Jurkat, Clone E6-1 (cell line): ENCODE measurements at regions not wholly inside any gene's neighbourhood (a gene's known extent, or its start where the extent isn't known, plus 50 kb on each side); places are given as distances from the start of the nearest gene placed in this dataset.
A peak's percentile ranks its signal among the peaks of the same experiment; 100 is the strongest.
"Not testable (repeated sequence)": the region's sequence is repeated elsewhere in the genome, so short reads cannot be mapped to it uniquely, and the experiment has no call there.

ENCODE experiments used
- DNase-seq: peaks from one replicate; pipeline ENCODE4 v3.0.0-alpha.2; 2011; ENCODE audit warnings: low read depth, low spot score
- H3K4me3 ChIP-seq: 2 replicates; pipeline ENCODE4 v1.5.1; 2011; ENCODE audit warnings: mild to moderate bottlenecking, low read length, control low read depth, moderate library complexity

DNA sequence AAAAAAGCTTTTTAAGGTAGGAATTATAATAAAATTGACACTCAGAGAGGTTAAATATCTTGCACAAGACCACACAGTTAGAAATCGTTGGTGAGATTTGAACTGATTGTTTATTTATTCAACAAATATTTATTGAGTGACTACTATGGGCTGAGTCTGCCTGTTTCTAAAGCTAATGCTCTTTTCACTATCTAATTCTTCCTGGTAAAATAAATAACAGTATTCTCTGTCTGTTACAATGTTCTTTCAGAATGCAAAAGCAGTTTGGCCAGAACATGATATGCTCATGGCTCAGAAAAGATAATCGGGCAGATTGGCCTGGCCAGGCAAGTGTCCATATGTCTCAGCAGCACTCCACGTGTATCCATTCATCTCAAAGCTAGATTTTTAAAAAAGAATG, 82.0 kb downstream of the BTG1 start:
- no peak for DNase-seq
- H3K4me3 ChIP-seq, result no peak overlapping the region

DNA sequence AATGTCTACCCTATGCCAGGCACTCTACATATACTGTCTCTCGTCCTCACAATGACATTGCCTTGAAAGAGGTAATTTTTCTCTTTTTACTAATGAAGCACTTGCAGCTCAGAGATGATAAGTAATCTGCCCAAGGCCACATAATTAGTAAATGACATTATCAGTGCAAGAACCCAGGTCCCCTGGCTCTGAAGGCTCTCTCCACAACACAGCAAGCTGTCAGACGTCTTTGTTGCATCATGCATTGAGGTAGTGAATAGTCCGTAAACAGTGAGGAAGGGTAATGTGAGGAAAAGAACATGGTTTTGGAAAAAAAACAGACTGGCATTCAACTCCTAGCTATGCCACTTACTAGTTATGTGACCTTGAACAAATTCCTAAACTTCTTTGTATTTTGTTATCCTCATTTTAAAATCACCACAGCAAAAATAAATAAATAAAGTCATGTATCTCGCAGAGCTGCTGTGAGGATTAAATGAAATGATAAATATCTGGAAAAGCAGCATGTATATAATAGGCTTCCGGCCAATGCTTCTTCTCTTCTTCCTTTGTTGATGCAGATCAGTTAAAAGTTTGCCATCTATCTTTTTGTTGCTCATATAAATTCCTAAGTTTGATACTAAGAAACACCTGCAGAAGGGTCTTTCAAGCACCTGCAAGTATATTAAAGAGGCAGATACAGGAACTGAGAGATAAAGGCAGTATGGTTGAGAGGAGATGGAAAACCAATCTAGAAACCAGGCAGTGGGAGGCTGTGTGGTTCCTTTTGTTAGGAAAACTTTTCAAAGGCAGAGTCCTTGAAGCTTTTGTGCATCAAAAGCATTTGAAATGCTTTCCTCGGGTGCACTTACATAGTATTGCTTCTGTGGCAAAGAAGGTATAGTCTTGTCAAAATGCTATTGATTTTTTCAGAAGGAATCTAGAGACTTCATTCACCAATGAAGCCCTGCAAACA, 82.8 kb downstream of the BTG1 start:
- H3K4me3 ChIP-seq, result no peak overlapping the region

DNA sequence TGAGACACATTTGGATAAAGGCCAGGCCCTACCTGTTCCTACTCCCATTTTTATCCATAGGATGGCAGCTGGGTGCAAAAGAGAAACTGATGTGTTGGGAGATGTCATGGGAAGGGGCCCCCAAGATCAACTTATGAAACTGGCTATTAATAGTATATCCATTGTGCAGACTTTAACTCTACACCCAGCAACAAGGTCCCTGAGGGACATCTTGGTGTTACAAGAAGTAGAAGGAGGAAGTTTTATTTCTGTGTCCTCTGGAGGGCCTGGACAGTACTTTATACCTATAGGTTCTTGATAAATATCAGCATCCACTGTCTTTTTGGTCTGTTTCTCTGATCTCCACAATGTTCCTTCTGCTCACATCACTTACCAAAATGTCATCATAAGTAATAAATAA, 84.6 kb downstream of the BTG1 start:
- no peak for DNase-seq
- no peak overlapping the region for H3K4me3 ChIP-seq

More for the DNA sequence above, 82.8 kb downstream of the BTG1 start:
- no peak for DNase-seq

DNA sequence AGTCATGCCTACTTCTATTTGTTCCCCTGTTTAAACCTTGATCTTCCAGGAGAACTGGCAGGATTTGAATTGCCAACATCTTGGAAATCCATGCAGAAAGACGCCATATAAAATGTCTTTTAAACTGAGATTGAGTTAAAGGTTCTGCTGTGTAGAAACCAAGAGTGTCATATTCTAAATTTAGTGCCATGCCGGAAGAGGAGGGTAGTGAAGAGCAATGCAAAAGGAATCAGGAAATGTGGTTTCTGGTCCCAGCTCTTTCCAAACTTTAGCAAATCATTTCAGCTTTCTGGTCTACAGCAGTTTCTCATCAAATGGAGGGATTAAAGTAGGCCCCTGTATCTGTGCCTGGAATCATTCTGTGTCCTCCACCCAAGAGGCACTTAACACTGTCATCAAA, 85.7 kb downstream of the BTG1 start:
- H3K4me3 ChIP-seq, result no peak overlapping the region
- no peak for DNase-seq

DNA sequence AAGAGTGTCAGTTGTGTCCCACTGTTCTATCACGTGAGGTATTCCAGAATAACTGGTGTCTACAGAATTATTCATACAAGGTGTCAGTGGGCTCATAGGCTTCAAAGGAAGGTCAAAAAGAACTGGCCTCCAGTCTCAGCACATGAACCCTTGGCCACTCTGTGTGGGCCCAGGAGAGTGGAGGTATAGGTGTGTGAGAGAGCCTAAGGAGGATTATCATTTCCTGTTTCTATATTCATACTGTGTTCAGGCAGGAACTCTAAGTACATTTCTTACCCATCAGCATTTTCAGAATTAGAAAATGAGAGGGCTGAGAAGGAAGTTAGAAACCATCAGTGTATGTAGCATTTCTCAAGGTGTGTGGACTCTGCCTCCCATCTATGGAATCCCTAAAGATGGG, 87.0 kb downstream of the BTG1 start:
- no peak overlapping the region for H3K4me3 ChIP-seq
- no peak for DNase-seq

DNA sequence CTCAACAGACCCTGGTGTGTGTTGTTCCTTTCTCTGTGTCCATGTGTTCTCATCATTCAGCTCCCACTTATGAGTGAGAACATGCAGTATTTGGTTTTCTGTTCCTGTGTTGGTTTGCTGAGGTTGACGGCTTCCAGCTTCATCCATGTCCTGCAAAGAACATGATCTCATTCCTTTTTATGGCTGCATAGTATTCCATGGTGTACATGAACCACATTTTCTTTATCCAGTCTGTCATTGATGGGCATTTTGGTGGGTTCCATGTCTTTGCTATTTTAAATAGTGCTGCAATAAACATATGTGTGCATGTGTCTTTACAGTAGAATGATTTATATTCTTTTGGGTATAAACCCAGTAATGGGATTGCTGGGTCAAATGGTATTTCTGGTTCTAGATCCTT, 88.9 kb downstream of the BTG1 start:
- not testable (repeated sequence) for H3K4me3 ChIP-seq, DNase-seq

DNA sequence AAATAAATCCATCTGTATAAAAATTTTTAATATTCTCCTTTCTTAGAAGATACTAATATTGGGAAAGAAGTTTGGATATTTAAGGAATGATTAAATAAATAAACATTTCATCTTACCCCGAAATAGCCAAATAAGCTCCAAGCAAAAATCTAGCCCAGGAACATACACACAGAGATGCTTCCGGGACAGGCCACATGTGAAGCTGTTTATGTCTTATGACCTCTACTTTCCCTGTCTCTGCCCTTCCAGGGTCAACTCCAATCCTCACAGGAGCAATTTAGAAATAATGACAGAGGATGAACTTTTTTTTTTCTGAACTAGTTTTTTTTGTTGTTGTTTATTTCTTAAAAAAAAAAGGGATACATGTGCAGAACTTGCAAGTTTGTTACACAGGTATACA, 89.4 kb downstream of the BTG1 start:
- no peak overlapping the region for H3K4me3 ChIP-seq
- no peak for DNase-seq

DNA sequence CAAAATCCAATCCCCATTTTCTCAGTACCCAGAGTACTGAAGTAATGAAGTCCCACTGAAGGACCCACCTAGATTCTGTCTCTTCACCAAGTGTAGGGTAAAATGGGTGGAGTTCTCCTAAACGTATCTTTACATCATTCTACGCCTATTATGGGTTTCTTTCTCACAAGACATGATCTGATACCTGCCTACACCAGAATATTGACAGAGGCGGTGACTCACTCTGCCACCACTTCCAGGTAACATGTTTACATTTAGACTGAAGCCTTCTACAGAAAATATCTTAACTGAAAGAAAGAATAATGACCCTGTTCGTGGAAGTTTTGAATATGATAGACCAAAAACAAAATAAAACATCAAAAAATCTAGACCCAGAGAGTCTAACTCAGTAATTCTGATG, 89.8 kb downstream of the BTG1 start:
- no peak for DNase-seq

DNA sequence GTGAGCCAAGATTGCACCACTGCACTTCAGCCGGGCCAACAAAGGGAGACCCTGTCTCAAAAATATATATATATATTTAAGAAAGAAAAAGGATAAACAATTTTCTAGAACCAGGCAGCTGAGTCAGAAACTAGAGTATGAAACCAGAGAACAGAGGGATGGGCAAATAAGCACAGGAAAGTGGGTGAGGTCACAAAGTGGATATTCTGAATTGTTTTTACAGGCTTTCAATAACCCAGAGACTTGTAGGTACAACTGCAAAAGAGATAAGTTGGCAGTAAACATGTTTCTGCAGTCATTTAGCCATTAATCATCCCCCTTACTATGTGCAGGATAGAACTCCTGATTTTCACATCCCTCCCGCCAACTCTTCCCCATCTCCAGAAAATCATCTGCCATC, 94.2 kb downstream of the BTG1 start:
- no peak for DNase-seq
- no peak overlapping the region for H3K4me3 ChIP-seq

More for the DNA sequence above, 89.8 kb downstream of the BTG1 start:
- H3K4me3 ChIP-seq, result no peak overlapping the region

DNA sequence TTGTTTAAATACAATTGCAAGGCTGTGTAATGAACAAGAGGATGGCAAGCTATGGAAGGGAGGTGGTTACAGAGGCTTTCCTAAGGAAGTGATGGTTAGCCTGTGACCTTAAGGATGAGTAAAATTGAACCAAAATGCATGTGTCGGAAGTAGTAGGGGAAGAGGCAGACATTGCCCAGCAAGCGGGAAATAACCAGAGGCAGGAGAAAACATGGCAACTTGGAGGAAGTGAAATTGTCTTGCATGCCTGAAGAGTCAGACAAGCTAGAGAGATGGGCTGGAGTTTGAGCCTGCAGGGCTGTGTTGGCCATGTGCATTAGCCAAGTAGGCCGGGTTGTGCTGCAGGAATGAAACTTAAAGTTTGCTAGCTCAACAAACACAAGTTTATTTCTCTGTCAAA, 96.2 kb downstream of the BTG1 start:
- no peak for DNase-seq
- no peak overlapping the region for H3K4me3 ChIP-seq

DNA sequence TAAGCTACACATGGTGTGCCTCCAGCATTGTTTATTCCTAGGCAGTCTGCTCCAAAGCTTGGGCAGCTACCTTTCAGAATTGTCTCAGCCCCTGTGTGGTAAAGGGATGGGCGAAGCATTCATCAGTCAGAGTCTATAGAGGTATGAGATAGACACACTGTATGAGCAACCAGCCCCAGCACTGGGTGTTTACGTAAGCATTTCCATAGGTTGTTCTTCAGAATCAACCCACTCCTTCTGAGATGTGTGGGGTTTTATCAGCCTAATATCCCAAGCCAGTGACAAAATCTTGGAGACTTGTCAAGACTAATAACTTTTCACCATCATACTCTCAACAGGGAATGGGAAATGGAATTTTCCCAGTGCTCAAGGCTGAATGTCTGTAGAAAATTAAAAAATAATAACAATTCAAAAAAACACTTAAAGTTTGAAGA, 98.2 kb downstream of the BTG1 start:
- H3K4me3 ChIP-seq, result no peak overlapping the region
- DNase-seq, result no peak

DNA sequence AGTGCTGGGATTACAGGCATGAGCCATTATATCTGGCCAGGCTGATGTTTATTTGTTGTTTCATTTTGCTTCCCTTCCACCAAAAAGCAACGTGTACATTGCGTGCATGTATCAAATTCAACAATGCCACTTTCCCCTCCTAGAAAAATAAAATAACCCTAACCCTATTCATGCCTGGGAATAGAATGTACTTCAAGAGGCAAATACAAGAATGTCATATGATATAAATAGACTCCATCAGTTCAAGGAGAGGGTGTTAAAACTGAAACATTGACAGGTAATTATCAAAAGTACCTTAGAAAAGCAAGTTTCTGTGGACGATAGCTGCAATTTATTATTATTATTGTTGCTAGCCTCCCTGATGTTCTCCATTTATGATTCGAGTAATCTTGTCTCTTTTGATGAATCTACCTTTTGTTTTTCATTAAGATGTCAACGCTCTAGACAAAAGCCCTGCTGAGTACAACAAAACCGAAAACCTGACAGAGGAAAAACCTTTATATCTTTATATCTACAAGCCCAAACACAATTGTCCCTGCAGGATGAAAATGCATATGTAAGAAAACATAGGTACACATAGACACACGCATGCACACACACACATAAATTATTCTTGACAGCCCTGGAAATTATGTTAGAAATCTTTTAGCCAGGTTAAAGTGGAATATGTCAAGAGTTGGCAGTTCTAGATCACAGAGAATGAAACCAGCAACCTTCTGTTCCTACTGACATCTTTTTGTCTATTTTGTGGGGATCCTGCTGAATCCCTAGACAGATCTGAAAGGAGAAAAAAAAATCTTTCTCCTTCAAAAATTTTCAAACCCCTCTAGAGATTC, 98.9 kb downstream of the BTG1 start:
- H3K4me3 ChIP-seq, result no peak overlapping the region
- no peak for DNase-seq

DNA sequence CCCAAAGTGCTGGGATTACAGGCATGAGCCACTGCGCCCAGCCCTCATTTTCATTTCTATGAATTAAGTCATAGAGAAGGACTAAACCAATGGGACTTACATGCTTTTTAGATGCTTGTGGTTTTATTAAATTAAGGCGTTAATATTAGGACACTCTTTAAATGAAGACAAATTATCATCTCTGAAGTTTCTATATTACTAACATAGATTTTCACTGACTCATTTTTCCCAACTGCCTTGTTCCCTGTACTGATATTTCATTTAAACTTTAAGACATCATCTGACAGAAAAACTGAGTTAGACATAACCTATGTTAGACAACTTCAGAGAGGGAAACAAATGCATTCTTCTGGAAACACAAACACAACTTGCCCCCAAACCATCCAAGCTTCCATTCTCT, 99.8 kb downstream of the BTG1 start:
- H3K4me3 ChIP-seq, result no peak overlapping the region
- no peak for DNase-seq

DNA sequence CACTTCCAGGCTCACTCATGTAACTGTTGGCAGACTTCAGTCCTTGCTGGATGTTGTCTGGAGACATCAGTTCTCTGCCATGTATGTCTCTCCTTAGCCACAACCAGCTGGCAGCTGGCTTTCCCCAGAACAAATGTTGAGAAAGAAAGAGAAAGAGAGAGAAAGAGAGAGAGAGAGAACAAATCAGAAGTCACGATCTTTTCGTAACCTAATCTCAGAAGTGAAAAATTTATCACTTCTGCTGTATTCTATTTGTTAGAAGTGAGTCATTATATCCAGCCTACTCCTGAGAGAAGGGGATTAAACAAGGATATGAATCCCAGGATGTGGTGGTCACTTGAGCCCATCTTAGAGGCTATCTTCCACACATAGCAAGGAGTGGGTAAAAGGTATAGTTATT, 101.2 kb downstream of the BTG1 start:
- DNase-seq, result no peak
- H3K4me3 ChIP-seq, result no peak overlapping the region

DNA sequence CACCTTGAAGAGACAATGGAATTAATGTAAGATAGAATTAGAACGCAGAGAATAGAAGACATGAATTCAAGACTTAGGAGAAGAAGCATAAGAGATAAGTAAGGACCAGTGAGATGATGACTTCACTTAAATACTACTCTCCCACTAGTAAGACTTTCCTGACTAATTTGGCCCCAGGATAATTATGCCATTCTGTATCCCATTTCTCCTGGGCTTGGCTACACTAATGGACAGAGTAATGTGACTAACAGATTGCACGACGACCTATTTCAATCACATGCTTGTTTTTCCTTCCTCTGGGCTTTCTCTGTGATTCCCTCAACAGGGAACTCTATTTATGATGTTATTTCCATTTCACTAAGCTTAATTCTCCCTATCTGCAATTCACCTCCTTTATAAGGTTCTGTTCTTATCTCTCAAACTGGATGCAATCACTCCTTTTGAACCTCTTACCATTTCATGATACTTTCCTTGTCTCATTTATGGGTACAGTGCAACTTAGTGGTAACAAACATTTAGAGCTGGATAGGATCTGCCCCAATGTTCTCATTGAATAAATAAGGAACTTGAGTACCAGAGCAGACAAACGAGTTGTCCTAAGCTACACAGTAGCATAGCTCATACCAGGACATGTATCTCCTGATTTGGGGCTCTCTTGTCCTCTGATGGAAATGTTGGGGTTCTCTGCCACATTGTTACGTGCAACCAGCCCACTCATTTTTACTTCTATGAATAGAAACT, 102.7 kb downstream of the BTG1 start:
- H3K4me3 ChIP-seq, result no peak overlapping the region
- DNase-seq, result no peak

DNA sequence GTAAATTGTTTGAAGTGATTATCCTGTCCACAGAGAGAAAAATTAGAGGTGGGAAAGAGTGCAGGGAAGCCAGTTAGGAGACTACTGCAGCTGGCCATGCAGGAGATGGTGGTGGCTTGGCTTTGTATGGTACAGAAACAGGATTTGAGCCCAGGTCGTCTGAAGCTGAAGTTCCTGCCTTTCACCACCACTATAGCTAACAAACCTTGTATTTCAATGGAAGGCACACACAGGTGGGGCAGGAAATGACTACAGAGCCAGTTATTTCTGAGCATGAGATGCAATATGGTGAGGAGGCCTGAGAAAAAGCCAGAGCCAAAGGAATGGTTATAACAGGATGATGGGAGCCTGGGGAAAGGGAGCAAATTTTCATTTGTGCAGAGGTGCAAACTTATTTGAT, 103.9 kb downstream of the BTG1 start:
- DNase-seq, result peak; percentile 63
- no peak overlapping the region for H3K4me3 ChIP-seq

DNA sequence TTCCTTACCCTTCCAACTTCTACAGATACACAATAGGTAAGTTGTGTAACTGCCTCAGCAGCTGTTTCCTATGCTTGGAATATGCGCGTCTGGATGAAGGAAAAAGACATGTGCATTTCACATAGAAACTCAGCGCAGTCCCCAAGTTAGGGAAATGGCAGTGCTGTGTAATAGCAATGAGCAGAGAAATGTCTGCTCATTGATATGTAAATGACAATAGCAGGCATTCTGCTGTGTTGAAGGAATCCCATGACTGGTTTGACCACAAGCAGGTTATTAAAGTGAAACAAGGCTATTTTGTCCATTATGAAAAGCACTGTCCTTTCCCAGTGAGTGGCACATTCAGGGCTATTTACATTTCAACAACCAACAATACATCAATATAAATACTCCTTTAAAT, 106.6 kb downstream of the BTG1 start:
- no peak for DNase-seq
- H3K4me3 ChIP-seq, result no peak overlapping the region

DNA sequence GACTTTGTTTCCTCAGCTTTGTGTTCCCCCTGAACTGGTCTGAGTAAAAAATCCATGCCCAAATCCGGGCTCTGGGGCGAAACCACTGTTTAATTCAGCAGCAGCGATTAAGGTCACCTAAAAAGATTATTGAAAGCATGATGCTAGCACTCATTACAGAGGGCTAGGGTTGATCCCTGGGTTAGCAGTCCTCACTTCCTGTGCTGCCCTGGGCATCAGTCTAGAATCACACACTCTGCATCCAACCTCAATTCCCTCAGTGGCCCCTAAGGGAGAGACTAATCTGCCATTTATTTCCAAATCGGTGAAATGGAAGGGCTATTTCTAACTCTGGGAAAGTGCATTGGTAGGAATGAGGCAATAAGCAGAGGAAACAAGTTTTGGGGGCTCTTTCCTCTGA, 107.2 kb downstream of the BTG1 start:
- no peak overlapping the region for H3K4me3 ChIP-seq
- no peak for DNase-seq

DNA sequence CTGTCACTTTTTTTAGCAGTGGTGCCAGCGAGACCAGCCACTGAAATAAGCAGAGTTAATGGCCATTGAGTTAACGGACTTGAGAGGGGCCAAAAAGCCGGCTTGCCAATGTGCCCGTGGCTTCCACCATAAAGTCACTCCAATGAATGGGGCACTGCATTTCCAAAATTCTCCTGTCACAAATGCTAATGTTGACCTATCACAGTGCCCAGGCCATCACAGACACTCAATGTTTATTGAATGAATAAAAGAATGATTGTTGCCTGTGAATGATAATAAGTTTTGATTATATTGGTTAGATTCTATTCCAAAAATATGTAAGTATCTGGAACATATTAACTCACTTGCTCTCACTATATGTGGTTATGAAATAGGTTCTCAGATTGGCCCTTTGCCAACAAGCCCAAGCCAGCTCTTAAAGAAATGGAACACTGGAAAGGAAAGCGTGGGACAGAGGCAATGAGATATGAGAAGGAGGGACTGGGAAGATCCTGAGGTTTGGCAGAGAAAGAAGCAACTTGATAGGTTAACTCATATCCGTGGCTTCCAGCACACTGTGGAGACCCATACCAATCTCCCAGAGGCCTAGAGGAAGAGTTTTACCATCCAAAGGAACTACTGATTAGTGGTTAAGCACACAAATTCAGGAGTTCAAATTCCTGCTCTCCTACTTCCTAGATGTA, 108.7 kb downstream of the BTG1 start:
- no peak for DNase-seq
- no peak overlapping the region for H3K4me3 ChIP-seq
